Stimulated activated CD8-positive, alpha-beta memory T cell treated with anti-CD3 and anti-CD28 coated beads, Interleukin-15, amount 100 ng/mL, for 4 hours (primary cell): ENCODE measurements at regions not wholly inside any gene's neighbourhood (a gene's known extent, or its start where the extent isn't known, plus 50 kb on each side); places are given as distances from the start of the nearest gene placed in this dataset.
"Not testable (repeated sequence)": the region's sequence is repeated elsewhere in the genome, so short reads cannot be mapped to it uniquely, and the experiment has no call there.

Experiments
- DNase-seq, 2 donors: peaks; one replicate each; pipeline ENCODE4 v3.0.0-alpha.2; 2020; ENCODE audit warnings: low read depth in 2 of 2

GRCh38 chr5:114953565-114953964, 216.1 kb downstream of the TRIM36 start:
- no peak for DNase-seq

- no peak for DNase-seq
Observed at GRCh38 chr5:114952876-114953275, 216.8 kb downstream of the TRIM36 start.

- no peak for DNase-seq
Observed at GRCh38 chr5:114949756-114950155, 220.0 kb downstream of the TRIM36 start.

GRCh38 chr5:114948986-114949621, 220.6 kb downstream of the TRIM36 start:
- no peak for DNase-seq

GRCh38 chr5:114948363-114948762, 221.3 kb downstream of the TRIM36 start:
- DNase-seq, result no peak

- DNase-seq, result no peak
Observed at GRCh38 chr5:114940709-114941108, 229.0 kb downstream of the TRIM36 start.

GRCh38 chr5:114935490-114935889, 234.2 kb downstream of the TRIM36 start:
- DNase-seq, result no peak

GRCh38 chr5:114928644-114929462, 240.9 kb downstream of the TRIM36 start:
- no peak for DNase-seq

GRCh38 chr5:114924769-114925168, 244.9 kb downstream of the TRIM36 start:
- no peak for DNase-seq

GRCh38 chr5:114912189-114912920, 257.4 kb downstream of the TRIM36 start:
- DNase-seq, result no peak

GRCh38 chr5:114910727-114911126, 259.0 kb downstream of the TRIM36 start:
- no peak for DNase-seq

- no peak for DNase-seq
Observed at GRCh38 chr5:114909424-114909823, 260.3 kb downstream of the TRIM36 start.

GRCh38 chr5:114903767-114904166, 265.9 kb downstream of the TRIM36 start:
- no peak for DNase-seq

- no peak for DNase-seq
Observed at GRCh38 chr5:114898602-114899001, 271.1 kb downstream of the TRIM36 start.

GRCh38 chr5:114883675-114884074, 286.0 kb downstream of the TRIM36 start:
- no peak for DNase-seq

- DNase-seq, result no peak
Observed at GRCh38 chr5:114859438-114859735, 310.3 kb downstream of the TRIM36 start.

- no peak for DNase-seq
Observed at GRCh38 chr5:114858665-114859437, 310.9 kb downstream of the TRIM36 start.

GRCh38 chr5:114857941-114858551, 311.7 kb downstream of the TRIM36 start:
- no peak for DNase-seq

GRCh38 chr5:114844711-114845110, 325.0 kb downstream of the TRIM36 start:
- DNase-seq, result not testable (repeated sequence)

- no peak for DNase-seq
Observed at GRCh38 chr5:114839360-114839759, 330.3 kb downstream of the TRIM36 start.

GRCh38 chr5:114838937-114839336, 330.8 kb downstream of the TRIM36 start:
- DNase-seq, result no peak

GRCh38 chr5:114830114-114830513, 339.6 kb downstream of the TRIM36 start:
- no peak for DNase-seq
